ENCODE measurements at regions not wholly inside any gene's neighbourhood (a gene's known extent, or its start where the extent isn't known, plus 50 kb on each side); places are given as distances from the start of the nearest gene placed in this dataset.

DNA sequence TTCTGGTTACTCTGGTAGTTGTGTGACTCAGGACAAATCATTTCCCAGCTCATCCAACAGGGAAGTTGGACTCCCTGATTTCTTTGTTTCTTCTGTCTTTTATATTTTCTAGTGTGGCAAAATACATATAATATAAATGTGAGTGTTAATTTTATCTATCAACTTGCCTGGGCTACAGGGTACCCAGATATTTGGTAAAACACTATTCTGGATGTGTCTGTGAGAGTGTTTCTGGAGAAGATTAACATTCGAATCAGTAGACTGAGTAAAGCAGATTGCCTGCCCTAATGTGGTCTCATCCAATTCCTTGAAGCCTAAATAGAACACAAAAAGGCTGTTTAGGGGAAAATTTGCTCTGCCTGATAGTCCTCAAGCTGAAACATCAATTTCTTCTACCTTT, 91.1 kb upstream of the EPCAM start:
- TF ChIP-seq, protein P1, sequence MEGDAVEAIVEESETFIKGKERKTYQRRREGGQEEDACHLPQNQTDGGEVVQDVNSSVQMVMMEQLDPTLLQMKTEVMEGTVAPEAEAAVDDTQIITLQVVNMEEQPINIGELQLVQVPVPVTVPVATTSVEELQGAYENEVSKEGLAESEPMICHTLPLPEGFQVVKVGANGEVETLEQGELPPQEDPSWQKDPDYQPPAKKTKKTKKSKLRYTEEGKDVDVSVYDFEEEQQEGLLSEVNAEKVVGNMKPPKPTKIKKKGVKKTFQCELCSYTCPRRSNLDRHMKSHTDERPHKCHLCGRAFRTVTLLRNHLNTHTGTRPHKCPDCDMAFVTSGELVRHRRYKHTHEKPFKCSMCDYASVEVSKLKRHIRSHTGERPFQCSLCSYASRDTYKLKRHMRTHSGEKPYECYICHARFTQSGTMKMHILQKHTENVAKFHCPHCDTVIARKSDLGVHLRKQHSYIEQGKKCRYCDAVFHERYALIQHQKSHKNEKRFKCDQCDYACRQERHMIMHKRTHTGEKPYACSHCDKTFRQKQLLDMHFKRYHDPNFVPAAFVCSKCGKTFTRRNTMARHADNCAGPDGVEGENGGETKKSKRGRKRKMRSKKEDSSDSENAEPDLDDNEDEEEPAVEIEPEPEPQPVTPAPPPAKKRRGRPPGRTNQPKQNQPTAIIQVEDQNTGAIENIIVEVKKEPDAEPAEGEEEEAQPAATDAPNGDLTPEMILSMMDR (IDR thresholded peaks at IDR 0.05; ENCODE audit: insufficient read depth, low read depth, low read length), result no peak
- DNase-seq (ENCODE audit: low read depth), result no peak
- ChIA-PET CTCF (interaction anchor here (1.1 to 3.1 kb wide), 3 partner anchors 13 to 82 kb away, joined by 3 to 7 read pairs (median 4); no protein-coding TSS in a partner anchor), POLR2A (no interaction called here)
- Histone ChIP-seq H3K27me3 (ENCODE audit: control insufficient read depth, insufficient read depth, low read length) (no peaks in the 10 kb centered on the region), H3K4me3 (ENCODE audit: low read depth, low read length) (no peak overlapping the region), H3K36me3 (ENCODE audit: control insufficient read depth, insufficient read depth, low read length) (no peaks in the 10 kb centered on the region)

DNA sequence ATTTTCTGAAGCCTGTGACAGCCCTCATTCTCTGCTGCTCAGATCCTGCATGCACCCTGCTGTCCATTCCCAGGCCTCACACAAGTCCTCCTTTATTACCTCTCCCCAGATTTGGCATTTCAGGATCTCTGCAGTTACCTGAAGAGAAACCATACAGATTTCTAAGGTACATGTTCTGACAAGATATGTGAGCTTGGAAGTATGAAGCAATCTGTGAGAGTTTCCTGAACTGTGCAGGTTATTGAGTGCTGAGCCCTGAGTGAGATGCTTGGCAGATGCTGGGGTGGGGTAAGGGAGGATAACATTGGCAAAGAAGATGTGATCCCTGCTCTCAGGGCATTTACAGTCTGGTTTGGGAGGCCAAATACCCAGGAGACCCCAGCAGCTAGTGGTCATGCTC, 91.9 kb upstream of the EPCAM start:
- Histone ChIP-seq H3K4me3 (ENCODE audit: low read depth, low read length) (no peak overlapping the region), H3K36me3 (ENCODE audit: control insufficient read depth, insufficient read depth, low read length) (no peaks in the 10 kb centered on the region), H3K27me3 (ENCODE audit: control insufficient read depth, insufficient read depth, low read length) (no peaks in the 10 kb centered on the region)
- ChIA-PET POLR2A (no interaction called here), CTCF (interaction anchor here (1.1 to 3.1 kb wide), 4 partner anchors 12 to 82 kb away, joined by 3 to 7 read pairs (median 4); no protein-coding TSS in a partner anchor)
- TF ChIP-seq, protein P1 (IDR thresholded peaks at IDR 0.05; ENCODE audit: insufficient read depth, low read depth, low read length), result no peak
- no peak for DNase-seq (ENCODE audit: low read depth)

DNA sequence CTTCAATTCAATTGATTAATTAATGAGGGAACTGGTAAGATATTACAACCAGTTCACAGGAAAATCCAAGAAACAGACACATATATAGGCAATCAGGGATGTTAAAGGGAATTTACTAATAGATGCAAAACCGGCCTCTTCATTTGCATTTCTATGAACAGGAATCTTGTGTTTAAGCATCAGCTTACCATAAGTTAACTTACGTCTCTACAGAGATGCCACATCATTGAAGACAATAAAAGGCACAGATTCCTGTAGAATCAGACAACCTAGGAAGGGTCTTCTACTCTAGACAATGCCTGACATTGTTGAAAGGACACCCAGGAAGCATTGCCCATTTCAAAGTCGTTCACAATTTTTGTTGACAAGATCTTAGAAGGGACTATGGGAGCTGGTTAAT, 93.0 kb upstream of the EPCAM start:
- ChIA-PET CTCF (interaction anchor here (1.4 to 3.1 kb wide), 3 partner anchors 46 to 81 kb away, joined by 3 to 7 read pairs (median 5); no protein-coding TSS in a partner anchor), POLR2A (no interaction called here)
- Histone ChIP-seq H3K4me3 (ENCODE audit: low read depth, low read length) (no peak overlapping the region), H3K27me3 (ENCODE audit: control insufficient read depth, insufficient read depth, low read length) (no peaks in the 10 kb centered on the region), H3K36me3 (ENCODE audit: control insufficient read depth, insufficient read depth, low read length) (no peaks in the 10 kb centered on the region)
- no peak for DNase-seq (ENCODE audit: low read depth)
- TF ChIP-seq, protein P1 (IDR thresholded peaks at IDR 0.05; ENCODE audit: insufficient read depth, low read depth, low read length), result no peak

DNA sequence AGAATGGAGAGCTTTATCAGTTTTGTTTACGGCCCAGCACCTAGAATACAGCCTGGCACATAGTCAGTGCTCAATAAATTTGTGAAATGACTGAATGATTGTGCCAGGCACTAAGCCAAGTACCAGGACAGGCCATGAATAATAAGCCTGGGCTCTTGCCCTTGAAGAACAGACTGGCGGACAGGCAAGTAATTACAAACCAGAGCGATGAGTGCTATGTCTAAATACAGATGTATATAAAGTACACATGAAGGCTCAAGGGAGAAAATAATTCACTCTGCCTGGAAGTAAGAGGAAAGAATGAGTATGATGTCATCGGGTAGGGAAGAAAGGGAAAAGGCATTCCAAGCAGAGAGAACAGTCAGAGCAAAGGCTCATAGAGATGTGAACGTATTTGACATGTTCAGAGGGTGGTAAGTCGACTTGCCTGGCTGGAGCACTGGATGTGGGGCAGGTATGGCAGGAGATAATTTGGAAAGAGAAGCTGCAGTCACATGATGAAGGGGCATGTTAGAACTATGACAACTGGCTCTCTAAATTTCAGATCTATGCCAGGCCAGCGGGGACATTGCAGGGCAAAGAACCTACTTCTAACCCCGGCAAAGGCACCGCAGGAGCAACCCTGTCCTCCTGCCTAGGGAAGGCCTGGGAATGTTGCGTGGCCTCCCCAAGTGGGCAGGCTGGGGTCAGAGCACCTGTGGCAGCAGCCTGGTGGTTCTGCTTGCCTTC, 94.9 kb upstream of the EPCAM start:
- TF ChIP-seq, protein P1 (IDR thresholded peaks at IDR 0.05; ENCODE audit: insufficient read depth, low read depth, low read length), result no peak
- ChIA-PET POLR2A (no interaction called here), CTCF (interaction anchor here (1.2 to 3.9 kb wide), 4 partner anchors 7 to 50 kb away, joined by 4 to 24 read pairs (median 10); no protein-coding TSS in a partner anchor)
- Histone ChIP-seq H3K27me3 (ENCODE audit: control insufficient read depth, insufficient read depth, low read length) (no peaks in the 10 kb centered on the region), H3K4me3 (ENCODE audit: low read depth, low read length) (no peak overlapping the region), H3K36me3 (ENCODE audit: control insufficient read depth, insufficient read depth, low read length) (no peaks in the 10 kb centered on the region)
- no peak for DNase-seq (ENCODE audit: low read depth)

DNA sequence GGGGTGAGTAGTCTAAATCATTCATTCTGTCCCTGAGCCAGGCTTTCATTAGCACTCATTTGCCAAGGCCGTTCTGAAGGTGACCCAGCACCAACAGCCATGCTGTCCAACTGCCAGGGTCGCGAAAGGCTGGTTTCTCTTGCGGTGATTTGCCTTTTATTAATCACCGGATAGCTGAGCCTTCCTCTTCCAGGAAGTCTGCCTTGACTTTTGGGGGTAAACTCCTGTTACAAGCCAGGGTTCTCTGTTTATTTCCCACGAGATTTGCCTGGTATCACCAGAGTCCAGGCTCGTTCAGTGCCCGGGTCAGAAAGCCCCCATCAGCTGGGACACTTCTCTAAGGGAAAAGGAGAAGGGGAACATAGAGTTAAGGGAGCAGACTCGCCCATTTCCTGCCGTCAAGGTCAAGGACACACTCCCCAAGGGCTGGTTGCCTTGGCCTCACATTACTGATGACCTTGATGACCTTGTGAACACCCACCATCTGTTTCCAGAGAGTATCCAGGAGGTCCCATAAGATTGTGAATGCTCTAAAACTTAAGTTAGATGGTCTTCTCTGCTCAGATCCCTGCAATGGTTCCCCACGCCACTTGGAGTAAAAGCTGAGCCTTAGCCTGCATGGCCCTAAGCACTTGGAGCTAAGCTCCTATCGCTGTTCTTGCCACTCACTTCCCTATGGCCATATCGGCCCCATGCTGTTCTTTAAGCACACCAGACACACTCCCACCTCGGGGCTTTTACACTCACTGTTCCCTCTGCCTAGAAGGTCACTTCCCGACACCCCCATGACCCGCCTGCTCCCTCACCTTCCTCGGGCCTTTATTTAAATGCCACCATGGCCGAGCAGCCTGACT, 96.0 kb upstream of the EPCAM start:
- TF ChIP-seq, protein P1 (IDR thresholded peaks at IDR 0.05; ENCODE audit: insufficient read depth, low read depth, low read length), result no peak
- Histone ChIP-seq H3K27me3 (ENCODE audit: control insufficient read depth, insufficient read depth, low read length) (no peaks in the 10 kb centered on the region), H3K4me3 (ENCODE audit: low read depth, low read length) (no peak overlapping the region), H3K36me3 (ENCODE audit: control insufficient read depth, insufficient read depth, low read length) (no peaks in the 10 kb centered on the region)
- no peak for DNase-seq (ENCODE audit: low read depth)
- CTCF ChIA-PET, result interaction anchor here (0.7 to 3.9 kb wide), 10 partner anchors 9 to 261 kb away, joined by 3 to 24 read pairs (median 4); no protein-coding TSS in a partner anchor
- POLR2A ChIA-PET, result no interaction called here

Data from BJ (cell line).